NT2/D1 (cell line): ENCODE measurements at regions not wholly inside any gene's neighbourhood (a gene's known extent, or its start where the extent isn't known, plus 50 kb on each side); places are given as distances from the start of the nearest gene placed in this dataset.

Experiments used
- DNase-seq: peaks from one replicate; pipeline ENCODE4 v3.0.0-alpha.2; 2011; ENCODE audit warnings: low read depth, low spot score
- H3K27me3 ChIP-seq: 2 replicates; pipeline ENCODE4 v1.6.0; 2011; ENCODE audit warnings: mild to moderate bottlenecking; ENCODE audit not compliant: insufficient read length, insufficient read depth
- H3K36me3 ChIP-seq: 2 replicates; pipeline ENCODE4 v1.6.1; 2011; ENCODE audit warnings: mild to moderate bottlenecking, low read length, mixed read lengths; ENCODE audit not compliant: insufficient read depth, insufficient read length
- H3K4me1 ChIP-seq: 2 replicates; pipeline ENCODE4 v1.5.1; 2011; ENCODE audit not compliant: insufficient read depth, insufficient read length
- H3K4me3 ChIP-seq: 2 replicates; pipeline ENCODE4 v1.5.1; 2011; ENCODE audit warnings: low read depth; ENCODE audit not compliant: insufficient read length
- H3K9ac ChIP-seq: 2 replicates; pipeline ENCODE4 v1.6.0; 2011; ENCODE audit warnings: low read depth; ENCODE audit not compliant: insufficient read length
- H3K9me3 ChIP-seq: 2 replicates; pipeline ENCODE4 v1.5.1; 2011; ENCODE audit warnings: mild to moderate bottlenecking, low read length; ENCODE audit not compliant: insufficient read depth
- SUZ12 ChIP-seq: IDR thresholded peaks from 2 replicates; pipeline ENCODE4 v1.6.1; 2011; ENCODE audit not compliant: insufficient read length, insufficient read depth; ENCODE audit errors: extremely low read depth
- YY1 ChIP-seq: IDR thresholded peaks from 2 replicates; pipeline ENCODE4 v1.6.1; 2011; ENCODE audit not compliant: insufficient read length, insufficient read depth
- ZNF274 ChIP-seq: IDR thresholded peaks from 2 replicates; pipeline ENCODE4 v1.6.1; 2011; ENCODE audit warnings: mild to moderate bottlenecking, low read depth, low read length

- Histone ChIP-seq H3K36me3 (no peaks in the 10 kb centered on the region), H3K27me3 (no peaks in the 10 kb centered on the region), H3K9me3 (peaks cover 7% of the 10 kb centered on the region; the same call in 1 of the 2 replicates), H3K9ac (no peak overlapping the region), H3K4me3 (no peak overlapping the region), H3K4me1 (no peaks in the 10 kb centered on the region)
- no peak for DNase-seq
- no peak for TF ChIP-seq ZNF274
These were observed 279.6 kb downstream of the PRL start for GRCh38 chr6:22017272-22017671.

- H3K9me3 ChIP-seq, result peaks cover 9% of the 10 kb centered on the region; the same call in 1 of the 2 replicates
- no peak for TF ChIP-seq SUZ12
- no peak for TF ChIP-seq YY1
- TF ChIP-seq ZNF274, result no peak
- H3K9ac ChIP-seq, result no peak overlapping the region
- no peak overlapping the region for H3K4me3 ChIP-seq
- H3K36me3 ChIP-seq, result no peaks in the 10 kb centered on the region
- no peaks in the 10 kb centered on the region for H3K4me1 ChIP-seq
- H3K27me3 ChIP-seq, result no peaks in the 10 kb centered on the region
- DNase-seq, result no peak
These were observed 279.1 kb downstream of the PRL start for GRCh38 chr6:22017766-22018165.

GRCh38 chr6:22019857-22020256 lies 277.0 kb downstream of the PRL start:
- H3K36me3 ChIP-seq, result no peaks in the 10 kb centered on the region
- no peak overlapping the region for H3K9ac ChIP-seq
- no peak overlapping the region for H3K4me3 ChIP-seq
- no peaks in the 10 kb centered on the region for H3K4me1 ChIP-seq
- H3K27me3 ChIP-seq, result no peaks in the 10 kb centered on the region
- DNase-seq, result no peak
- H3K9me3 ChIP-seq, result peaks cover 9% of the 10 kb centered on the region; the same call in 1 of the 2 replicates
- TF ChIP-seq SUZ12, result no peak
- TF ChIP-seq YY1, result no peak
- no peak for TF ChIP-seq ZNF274

GRCh38 chr6:22020299-22021003 lies 276.4 kb downstream of the PRL start:
- TF ChIP-seq ZNF274 (no peak), YY1 (no peak), SUZ12 (no peak)
- Histone ChIP-seq H3K4me1 (no peaks in the 10 kb centered on the region), H3K4me3 (no peak overlapping the region), H3K9me3 (peaks cover 9% of the 10 kb centered on the region; the same call in 1 of the 2 replicates), H3K9ac (no peak overlapping the region), H3K36me3 (no peaks in the 10 kb centered on the region), H3K27me3 (no peaks in the 10 kb centered on the region)
- no peak for DNase-seq

- H3K9me3 ChIP-seq, result peaks cover 9% of the 10 kb centered on the region; the same call in 1 of the 2 replicates
- no peak overlapping the region for H3K9ac ChIP-seq
- no peaks in the 10 kb centered on the region for H3K36me3 ChIP-seq
- no peak for TF ChIP-seq YY1
- no peak for TF ChIP-seq ZNF274
- TF ChIP-seq SUZ12, result no peak
- H3K27me3 ChIP-seq, result no peaks in the 10 kb centered on the region
- no peaks in the 10 kb centered on the region for H3K4me1 ChIP-seq
- DNase-seq, result no peak
- H3K4me3 ChIP-seq, result no peak overlapping the region
These were observed 274.9 kb downstream of the PRL start for GRCh38 chr6:22021966-22022365.

GRCh38 chr6:22023937-22024336 lies 272.9 kb downstream of the PRL start:
- no peak for DNase-seq
- no peaks in the 10 kb centered on the region for H3K36me3 ChIP-seq
- peaks cover 9% of the 10 kb centered on the region; the same call in 1 of the 2 replicates for H3K9me3 ChIP-seq
- no peak overlapping the region for H3K4me3 ChIP-seq
- no peak overlapping the region for H3K9ac ChIP-seq
- TF ChIP-seq ZNF274 (no peak), YY1 (no peak), SUZ12 (no peak)
- no peaks in the 10 kb centered on the region for H3K4me1 ChIP-seq
- no peaks in the 10 kb centered on the region for H3K27me3 ChIP-seq

- Histone ChIP-seq H3K4me1 (no peaks in the 10 kb centered on the region), H3K9me3 (peaks cover 9% of the 10 kb centered on the region; the same call in 1 of the 2 replicates), H3K36me3 (no peaks in the 10 kb centered on the region), H3K9ac (peak overlapping the region; percentile 36), H3K27me3 (no peaks in the 10 kb centered on the region), H3K4me3 (no peak overlapping the region)
- TF ChIP-seq SUZ12, result no peak
- no peak for TF ChIP-seq ZNF274
- TF ChIP-seq YY1, result no peak
- DNase-seq, result no peak
These were observed 271.8 kb downstream of the PRL start for GRCh38 chr6:22024973-22025467.
